Left colon (tissue), 2 donors: ENCODE measurements at regions not wholly inside any gene's neighbourhood (a gene's known extent, or its start where the extent isn't known, plus 50 kb on each side); places are given as distances from the start of the nearest gene placed in this dataset.
A peak's percentile ranks its signal among the peaks of the same experiment; 100 is the strongest.

Experiments used
- ATAC-seq: fragments of 200-7000 bp; cut with Tn5 transposase; one replicate; pipeline ENCODE4 v1.9.1; 2020; ENCODE audit warnings: mild to moderate bottlenecking, moderate library complexity
- DNase-seq, 2 donors: peaks; one replicate each; pipeline ENCODE4 v3.0.0-alpha.2; 2020
- intact Hi-C, 2 donors: fragments of 100-400 bp; cut with DNase I in 1 of 2; cut with micrococcal nuclease in 1 of 2; formaldehyde crosslinking; loops; one replicate each; pipeline versions ENCODE4 v1.11.2 to v1.14.0; 2022; cut with DNase I, micrococcal nuclease
- donor health status: DM: no; HTN: no; CAD: no.
- donor health status: DM: yes; HTN: yes; CAD: no.

- intact Hi-C loops, result no loop called here
These were observed 498.2 kb upstream of the PIK3C3 start for GRCh38 chr18:41456831-41457230.

GRCh38 chr18:41449612-41450011 is 505.4 kb upstream of the PIK3C3 start:
- intact Hi-C loops, result no loop called here
- no peak for ATAC-seq
- DNase-seq, result no peak

More at GRCh38 chr18:41456831-41457230, 498.2 kb upstream of the PIK3C3 start:
- DNase-seq, result no peak
- ATAC-seq, result no peak

- intact Hi-C loops, result no loop called here
- DNase-seq (no peak), ATAC-seq (no peak)
These were observed 510.1 kb upstream of the PIK3C3 start for GRCh38 chr18:41444943-41445342.

GRCh38 chr18:41436772-41437171 is 518.3 kb upstream of the PIK3C3 start:
- ATAC-seq (no peak), DNase-seq (no peak)
- intact Hi-C loops, result no loop called here

GRCh38 chr18:41418598-41418997 is 536.4 kb upstream of the PIK3C3 start:
- ATAC-seq, result no peak

GRCh38 chr18:41416044-41416443 is 539.0 kb upstream of the PIK3C3 start:
- no peak for DNase-seq
- intact Hi-C loops, result no loop called here
- ATAC-seq, result no peak

More at GRCh38 chr18:41418598-41418997, 536.4 kb upstream of the PIK3C3 start:
- no peak for DNase-seq
- intact Hi-C loops, result no loop called here

GRCh38 chr18:41410006-41410405 is 545.0 kb upstream of the PIK3C3 start:
- intact Hi-C loops, result no loop called here
- ATAC-seq, result no peak
- DNase-seq, result no peak

- ATAC-seq (no peak), DNase-seq (no peak)
- intact Hi-C loops, result no loop called here
These were observed 548.2 kb upstream of the PIK3C3 start for GRCh38 chr18:41406834-41407233.

GRCh38 chr18:41396861-41397260 is 558.2 kb upstream of the PIK3C3 start:
- no peak for ATAC-seq
- intact Hi-C loops, result no loop called here
- no peak for DNase-seq

GRCh38 chr18:41396211-41396610 is 558.8 kb upstream of the PIK3C3 start:
- intact Hi-C loops, result no loop called here
- ATAC-seq (no peak), DNase-seq (no peak)

GRCh38 chr18:41395695-41396094 is 559.3 kb upstream of the PIK3C3 start:
- DNase-seq (no peak), ATAC-seq (peak; percentile 31)
- intact Hi-C loops, result no loop called here

- intact Hi-C loops, result no loop called here
These were observed 563.1 kb upstream of the PIK3C3 start for GRCh38 chr18:41391616-41392595.

GRCh38 chr18:41390309-41390708 is 564.7 kb upstream of the PIK3C3 start:
- intact Hi-C loops, result no loop called here
- ATAC-seq (no peak), DNase-seq (no peak)

More at GRCh38 chr18:41391616-41392595, 563.1 kb upstream of the PIK3C3 start:
- DNase-seq, result peak in 1 of 2 donors; percentile 26
- peak; percentile 66 for ATAC-seq

- ATAC-seq (no peak), DNase-seq (no peak)
- intact Hi-C loops, result no loop called here
These were observed 576.4 kb upstream of the PIK3C3 start for GRCh38 chr18:41378598-41378997.

- ATAC-seq (no peak), DNase-seq (no peak)
- intact Hi-C loops, result no loop called here
These were observed 581.4 kb upstream of the PIK3C3 start for GRCh38 chr18:41373612-41374011.

GRCh38 chr18:41372046-41372665 is 582.9 kb upstream of the PIK3C3 start:
- ATAC-seq, result no peak
- intact Hi-C loops, result no loop called here
- no peak for DNase-seq

GRCh38 chr18:41371156-41372045 is 583.6 kb upstream of the PIK3C3 start:
- no peak for DNase-seq
- ATAC-seq, result no peak
- intact Hi-C loops, result no loop called here

- DNase-seq, result no peak
These were observed 584.3 kb upstream of the PIK3C3 start for GRCh38 chr18:41370740-41371139.

GRCh38 chr18:41357708-41358107 is 597.3 kb upstream of the PIK3C3 start:
- DNase-seq, result no peak
- intact Hi-C loops, result no loop called here
- ATAC-seq, result no peak

More at GRCh38 chr18:41370740-41371139, 584.3 kb upstream of the PIK3C3 start:
- intact Hi-C loops, result no loop called here
- no peak for ATAC-seq
